IMR-90 (cell line): ENCODE measurements at regions not wholly inside any gene's neighbourhood (a gene's known extent, or its start where the extent isn't known, plus 50 kb on each side); places are given as distances from the start of the nearest gene placed in this dataset.

Experiments
- CTCF ChIP-seq: conservative IDR thresholded peaks from 2 replicates; pipeline ENCODE4 v1.5.1; 2012; ENCODE audit warnings: mild to moderate bottlenecking, low read depth, low read length, improper control_type of control experiment
- POLR2A ChIP-seq: IDR thresholded peaks from 2 replicates; pipeline ENCODE4 v1.6.1; 2012; ENCODE audit warnings: mild to moderate bottlenecking, low read depth, low read length

- TF ChIP-seq CTCF (no peak), POLR2A (no peak)
Observed at GRCh38 chr3:162507397-162507796, 1010.8 kb downstream of the OTOL1 start.
